Thyroid gland (tissue), 4 donors: ENCODE measurements at regions not wholly inside any gene's neighbourhood (a gene's known extent, or its start where the extent isn't known, plus 50 kb on each side); places are given as distances from the start of the nearest gene placed in this dataset.
"Not testable (repeated sequence)": the region's sequence is repeated elsewhere in the genome, so short reads cannot be mapped to it uniquely, and the experiment has no call there.

Experiments
- DNase-seq, 2 donors: peaks; one replicate each; pipeline ENCODE4 v3.0.0-alpha.2; 2019
- H3K27ac ChIP-seq, 3 donors: fragments of 200-600 bp; sonication (generic); 1 replicate in 2 of 3; 2 replicates in 1 of 3; pipeline ENCODE4 v1.5.1; 2016 to 2019; ENCODE audit warnings: mild to moderate bottlenecking in 1 of 3, moderate library complexity in 1 of 3
- H3K27me3 ChIP-seq: fragments of 200-600 bp; sonication (generic); one replicate; pipeline ENCODE4 v1.5.1; 2019
- H3K36me3 ChIP-seq, 2 donors: fragments of 200-600 bp; sonication (generic); one replicate each; pipeline ENCODE4 v1.5.1; 2016 to 2019
- H3K4me1 ChIP-seq, 2 donors: fragments of 200-600 bp; sonication (generic); one replicate each; pipeline ENCODE4 v1.5.1; 2017 to 2019
- H3K4me3 ChIP-seq, 3 donors: fragments of 200-600 bp; sonication (generic); replicated peaks in 1 of 3; 1 replicate in 2 of 3; 2 replicates in 1 of 3; pipeline ENCODE4 v1.5.1; 2016; ENCODE audit warnings: mild to moderate bottlenecking in 1 of 3
- H3K9me3 ChIP-seq: fragments of 200-600 bp; sonication (generic); one replicate; pipeline ENCODE4 v1.5.1; 2017
- CTCF ChIP-seq, 6 experiments: fragments of 200-600 bp in 3 of 6; fragments of 450-650 bp in 3 of 6; sonication (generic) in 3 of 6; IDR thresholded peaks; one replicate each; pipeline ENCODE4 v1.5.1; 2016 to 2019; ENCODE audit warnings: antibody characterized with exemption in 6 of 6, mild to moderate bottlenecking in 2 of 6, inconsistent platforms in 1 of 6, moderate library complexity in 1 of 6
- POLR2A ChIP-seq, 2 donors: fragments of 450-650 bp; IDR thresholded peaks; one replicate each; pipeline ENCODE4 v1.6.1; 2017; ENCODE audit warnings: antibody characterized with exemption in 2 of 2, mild to moderate bottlenecking in 2 of 2, moderate library complexity in 1 of 2
- WGBS, 2 donors: methylation state at CpG; one replicate each; pipeline ENCODE4 v1.1.5; 2017; 5-methylcytosine and 5-hydroxymethylcytosine counted together
- intact Hi-C: fragments of 100-400 bp; cut with DNase I; formaldehyde crosslinking; loops from one replicate; pipeline ENCODE4 v1.15.1; 2023

GRCh38 chr12:19819231-19819630 lies 379.9 kb downstream of the AEBP2 start:
- DNase-seq: peak in 1 of 2 donors; percentile 9
- H3K4me3 ChIP-seq: no peak overlapping the region
- H3K4me1 ChIP-seq: no peaks in the 10 kb centered on the region
- no peaks in the 10 kb centered on the region for H3K36me3 ChIP-seq
- 59 to 80% methylated on average over 4 of the region's 4 CpGs for WGBS, 2 donors
- no peak overlapping the region for H3K27ac ChIP-seq
- intact Hi-C loops: no loop called here
- H3K9me3 ChIP-seq: no peaks in the 10 kb centered on the region
- TF ChIP-seq CTCF (IDR thresholded peaks at IDR 0.05) (no peak), POLR2A (IDR thresholded peaks at IDR 0.05) (no peak)
- no peaks in the 10 kb centered on the region for H3K27me3 ChIP-seq

GRCh38 chr12:19822476-19822875 lies 383.2 kb downstream of the AEBP2 start:
- WGBS, 2 donors: 90 to 97% methylated on average over 4 of the region's 4 CpGs
- Histone ChIP-seq H3K4me1 (no peaks in the 10 kb centered on the region), H3K4me3 (no peak overlapping the region), H3K36me3 (no peaks in the 10 kb centered on the region), H3K27me3 (no peaks in the 10 kb centered on the region), H3K9me3 (no peaks in the 10 kb centered on the region), H3K27ac (no peak overlapping the region)
- DNase-seq: no peak
- intact Hi-C loops: no loop called here
- TF ChIP-seq POLR2A (IDR thresholded peaks at IDR 0.05) (no peak), CTCF (IDR thresholded peaks at IDR 0.05) (no peak)

GRCh38 chr12:19823326-19823725 lies 384.0 kb downstream of the AEBP2 start:
- H3K27ac ChIP-seq, H3K36me3 ChIP-seq, H3K4me3 ChIP-seq, H3K4me1 ChIP-seq, intact Hi-C loops, DNase-seq, H3K9me3 ChIP-seq, H3K27me3 ChIP-seq: not testable (repeated sequence)
- 80 to 90% methylated on average over 6 of the region's 6 CpGs for WGBS, 2 donors

- no peak for DNase-seq
- H3K9me3 ChIP-seq: no peaks in the 10 kb centered on the region
- intact Hi-C loops: no loop called here
- 91 to 95% methylated on average over 13 of the region's 13 CpGs for WGBS, 2 donors
- no peaks in the 10 kb centered on the region for H3K36me3 ChIP-seq
- no peaks in the 10 kb centered on the region for H3K4me1 ChIP-seq
- H3K4me3 ChIP-seq: no peak overlapping the region
- no peaks in the 10 kb centered on the region for H3K27me3 ChIP-seq
- TF ChIP-seq POLR2A (IDR thresholded peaks at IDR 0.05): no peak
- no peak for TF ChIP-seq CTCF (IDR thresholded peaks at IDR 0.05)
- no peak overlapping the region for H3K27ac ChIP-seq
Measured at GRCh38 chr12:19826980-19827550, 387.8 kb downstream of the AEBP2 start.

- TF ChIP-seq POLR2A (IDR thresholded peaks at IDR 0.05): no peak
- TF ChIP-seq CTCF (IDR thresholded peaks at IDR 0.05): no peak
- WGBS, 2 donors: 84 to 90% methylated on average over 4 of the region's 4 CpGs
- Histone ChIP-seq H3K36me3 (no peaks in the 10 kb centered on the region), H3K9me3 (no peaks in the 10 kb centered on the region), H3K27me3 (no peaks in the 10 kb centered on the region), H3K4me3 (no peak overlapping the region), H3K4me1 (no peaks in the 10 kb centered on the region), H3K27ac (no peak overlapping the region)
- intact Hi-C loops: no loop called here
- DNase-seq: no peak
Measured at GRCh38 chr12:19829100-19829853, 390.0 kb downstream of the AEBP2 start.
